ENCODE measurements at regions not wholly inside any gene's neighbourhood (a gene's known extent, or its start where the extent isn't known, plus 50 kb on each side); places are given as distances from the start of the nearest gene placed in this dataset.

GRCh38 chr4:59537246-59537886, 1662.8 kb upstream of the ADGRL3 start:
- H3K79me2 ChIP-seq (ENCODE audit: insufficient read depth, low read length): no peaks in the 10 kb centered on the region
- H3K9ac ChIP-seq (ENCODE audit: insufficient read depth, low read depth, low read length): no peak overlapping the region
- no peak for FAIRE-seq
- TF ChIP-seq PAF1 (CRISPR knock-in tag; IDR thresholded peaks at IDR 0.05) (no peak), HOXA3 (CRISPR knock-in tag; IDR thresholded peaks at IDR 0.05) (no peak), ZC3H13 (CRISPR knock-in tag; IDR thresholded peaks at IDR 0.05) (no peak), UBTF (CRISPR knock-in tag; IDR thresholded peaks at IDR 0.05) (no peak), ZNF674 (CRISPR knock-in tag; IDR thresholded peaks at IDR 0.05; ENCODE audit: low read depth) (no peak)
- TF ChIP-seq, protein P1, sequence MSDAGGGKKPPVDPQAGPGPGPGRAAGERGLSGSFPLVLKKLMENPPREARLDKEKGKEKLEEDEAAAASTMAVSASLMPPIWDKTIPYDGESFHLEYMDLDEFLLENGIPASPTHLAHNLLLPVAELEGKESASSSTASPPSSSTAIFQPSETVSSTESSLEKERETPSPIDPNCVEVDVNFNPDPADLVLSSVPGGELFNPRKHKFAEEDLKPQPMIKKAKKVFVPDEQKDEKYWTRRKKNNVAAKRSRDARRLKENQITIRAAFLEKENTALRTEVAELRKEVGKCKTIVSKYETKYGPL (CRISPR knock-in tag; IDR thresholded peaks at IDR 0.05): no peak
- intact Hi-C loops (cut with micrococcal nuclease; ENCODE audit: unreplicated experiment) (no loop called here), in situ Hi-C loops (cut with HindIII; ENCODE audit: extremely low pct_ligation_motif_present, low pct_unique_long_range_greater_than_20kb) (no loop called here)
- WGBS (ENCODE audit: low lambda C conversion rate): 0% methylated on average over 2 of the region's 2 CpGs
- no TSS peak for BruUV-seq (replicated peaks)
- H4K20me1 ChIP-seq (ENCODE audit: insufficient read depth, low read length): no peaks in the 10 kb centered on the region
- H3K4me1 ChIP-seq (ENCODE audit: insufficient read depth, low read length): no peaks in the 10 kb centered on the region
- no peaks in the 10 kb centered on the region; the same call in 1 of the 2 replicates for H3K9me3 ChIP-seq (ENCODE audit: low read length)
- no peak overlapping the region for H3K4me2 ChIP-seq (ENCODE audit: low read depth, low read length)
- no peak for ATAC-seq
- H2AFZ ChIP-seq (ENCODE audit: low read length): no peak overlapping the region
- no peak overlapping the region for H3K4me3 ChIP-seq (replicated peaks in 1 of 3; ENCODE audit: insufficient read depth in 1 of 3, low read depth in 2 of 3, low read length in 3 of 3)
- no peaks in the 10 kb centered on the region for H3K36me3 ChIP-seq (replicated peaks in 1 of 2; ENCODE audit: control insufficient read depth in 1 of 2, insufficient read depth in 2 of 2, low read length in 2 of 2)
- POLR2A ChIA-PET: no interaction called here
- no peaks in the 10 kb centered on the region for H3K27me3 ChIP-seq (ENCODE audit: control insufficient read depth in 1 of 2, insufficient read depth in 2 of 2, low read length in 2 of 2)
- no peak for DNase-seq (ENCODE audit: low spot score)
- CTCF ChIA-PET (ENCODE audit: low intra/inter-chr PET ratio, low total read pairs): no interaction called here
- no peak overlapping the region for H3K27ac ChIP-seq (ENCODE audit: extremely low read length, insufficient read depth, low read length)
